Peyer's patch (tissue), 4 donors: ENCODE measurements at regions not wholly inside any gene's neighbourhood (a gene's known extent, or its start where the extent isn't known, plus 50 kb on each side); places are given as distances from the start of the nearest gene placed in this dataset.

ENCODE experiments used
- CTCF ChIP-seq, 6 experiments: fragments of 450-650 bp in 4 of 6; fragments of 200-600 bp in 2 of 6; sonication (generic) in 1 of 6; IDR thresholded peaks; one replicate each; pipeline ENCODE4 v1.5.1; 2017 to 2019; ENCODE audit warnings: antibody characterized with exemption in 6 of 6, mild to moderate bottlenecking in 3 of 6, moderate library complexity in 1 of 6
- POLR2A ChIP-seq, 2 donors: fragments of 450-650 bp; IDR thresholded peaks; one replicate each; pipeline ENCODE4 v1.5.1; 2017; ENCODE audit warnings: antibody characterized with exemption in 2 of 2, mild to moderate bottlenecking in 2 of 2, moderate library complexity in 2 of 2

GRCh38 chr3:43219616-43220015 lies 66.7 kb upstream of the SNRK start:
- TF ChIP-seq CTCF (IDR thresholded peaks at IDR 0.05) (no peak), POLR2A (IDR thresholded peaks at IDR 0.05) (no peak)
